Esophagus squamous epithelium (tissue), 5 donors: ENCODE measurements at regions not wholly inside any gene's neighbourhood (a gene's known extent, or its start where the extent isn't known, plus 50 kb on each side); places are given as distances from the start of the nearest gene placed in this dataset.

Source experiments
- DNase-seq: peaks from one replicate; lab custom pipeline; 2025; lab: John Stamatoyannopoulos, UW
- H3K27ac ChIP-seq, 4 donors: fragments of 200-600 bp; sonication (generic); one replicate each; pipeline ENCODE4 v1.5.1; 2016 to 2019; ENCODE audit warnings: mild to moderate bottlenecking in 1 of 4
- H3K27me3 ChIP-seq, 4 donors: fragments of 200-600 bp; sonication (generic); 1 replicate in 3 of 4; 2 replicates in 1 of 4; pipeline versions ENCODE4 v1.5.1 to v1.6.0; 2017 to 2021; ENCODE audit warnings: antibody characterized with exemption in 1 of 4
- H3K36me3 ChIP-seq, 3 donors: fragments of 200-600 bp; sonication (generic); one replicate each; pipeline ENCODE4 v1.5.1; 2016 to 2019
- H3K4me1 ChIP-seq, 3 donors: fragments of 200-600 bp; sonication (generic); one replicate each; pipeline ENCODE4 v1.5.1; 2017 to 2019
- H3K4me3 ChIP-seq, 4 donors: fragments of 200-600 bp; sonication (generic); 1 replicate in 3 of 4; 2 replicates in 1 of 4; pipeline ENCODE4 v1.5.1; 2016 to 2019; ENCODE audit warnings: mild to moderate bottlenecking in 2 of 4, moderate library complexity in 1 of 4
- H3K9me3 ChIP-seq, 3 donors: fragments of 200-600 bp; sonication (generic); one replicate each; pipeline ENCODE4 v1.5.1; 2016 to 2019
- POLR2A ChIP-seq, 4 donors: fragments of 450-650 bp; IDR thresholded peaks; one replicate each; pipeline ENCODE4 v1.6.1; 2017; ENCODE audit warnings: antibody characterized with exemption in 4 of 4, mild to moderate bottlenecking in 4 of 4, moderate library complexity in 3 of 4
- WGBS, 2 donors: methylation state at CpG; one replicate each; pipeline ENCODE4 v1.1.5; 2018; 5-methylcytosine and 5-hydroxymethylcytosine counted together
- intact Hi-C: fragments of 100-400 bp; cut with DNase I; formaldehyde crosslinking; loops from one replicate; pipeline ENCODE4 v1.15.0; 2022
- TF ChIP-seq, protein P1 (sequence below), 6 experiments: fragments of 450-650 bp in 4 of 6; fragments of 200-600 bp in 2 of 6; sonication (generic) in 2 of 6; IDR thresholded peaks; one replicate each; pipeline ENCODE4 v1.5.1; 2016 to 2019; ENCODE audit warnings: antibody characterized with exemption in 6 of 6, mild to moderate bottlenecking in 4 of 6, moderate library complexity in 4 of 6
- donor health status: DM: yes; HTN: yes; CAD: no.

DNA sequence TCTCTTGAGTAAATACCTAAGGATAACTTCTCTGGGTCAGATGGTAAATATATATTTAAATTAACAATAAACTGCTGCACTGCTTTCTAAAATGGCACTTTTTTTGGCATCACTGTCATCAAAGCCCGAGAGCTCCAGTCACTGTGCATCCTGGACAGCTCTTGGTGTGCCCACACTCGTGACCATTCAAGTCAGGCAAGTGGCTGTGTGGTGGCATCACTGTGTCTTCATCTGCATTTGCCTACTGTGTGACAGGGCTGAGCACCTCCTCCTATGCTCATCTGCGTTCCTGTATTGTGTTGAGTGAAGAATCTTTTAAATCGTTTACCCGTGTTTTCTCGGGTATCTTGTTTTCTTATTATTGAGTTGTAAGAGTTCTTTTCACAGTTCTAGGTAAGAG, 568.1 kb upstream of the SALL3 start:
- intact Hi-C loops: no loop called here
- peaks cover 0 to 12% (median 6%) of the 10 kb centered on the region in 3 donors for H3K4me1 ChIP-seq
- 84 to 88% methylated on average over 6 of the region's 6 CpGs for WGBS, 2 donors
- no peak overlapping the region for H3K4me3 ChIP-seq
- H3K9me3 ChIP-seq: no peaks in the 10 kb centered on the region
- no peaks in the 10 kb centered on the region for H3K27me3 ChIP-seq
- no peak for DNase-seq
- no peaks in the 10 kb centered on the region for H3K36me3 ChIP-seq
- no peak for TF ChIP-seq POLR2A (IDR thresholded peaks at IDR 0.05)
- TF ChIP-seq, protein P1, sequence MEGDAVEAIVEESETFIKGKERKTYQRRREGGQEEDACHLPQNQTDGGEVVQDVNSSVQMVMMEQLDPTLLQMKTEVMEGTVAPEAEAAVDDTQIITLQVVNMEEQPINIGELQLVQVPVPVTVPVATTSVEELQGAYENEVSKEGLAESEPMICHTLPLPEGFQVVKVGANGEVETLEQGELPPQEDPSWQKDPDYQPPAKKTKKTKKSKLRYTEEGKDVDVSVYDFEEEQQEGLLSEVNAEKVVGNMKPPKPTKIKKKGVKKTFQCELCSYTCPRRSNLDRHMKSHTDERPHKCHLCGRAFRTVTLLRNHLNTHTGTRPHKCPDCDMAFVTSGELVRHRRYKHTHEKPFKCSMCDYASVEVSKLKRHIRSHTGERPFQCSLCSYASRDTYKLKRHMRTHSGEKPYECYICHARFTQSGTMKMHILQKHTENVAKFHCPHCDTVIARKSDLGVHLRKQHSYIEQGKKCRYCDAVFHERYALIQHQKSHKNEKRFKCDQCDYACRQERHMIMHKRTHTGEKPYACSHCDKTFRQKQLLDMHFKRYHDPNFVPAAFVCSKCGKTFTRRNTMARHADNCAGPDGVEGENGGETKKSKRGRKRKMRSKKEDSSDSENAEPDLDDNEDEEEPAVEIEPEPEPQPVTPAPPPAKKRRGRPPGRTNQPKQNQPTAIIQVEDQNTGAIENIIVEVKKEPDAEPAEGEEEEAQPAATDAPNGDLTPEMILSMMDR (IDR thresholded peaks at IDR 0.05): no peak
- no peak overlapping the region for H3K27ac ChIP-seq

DNA sequence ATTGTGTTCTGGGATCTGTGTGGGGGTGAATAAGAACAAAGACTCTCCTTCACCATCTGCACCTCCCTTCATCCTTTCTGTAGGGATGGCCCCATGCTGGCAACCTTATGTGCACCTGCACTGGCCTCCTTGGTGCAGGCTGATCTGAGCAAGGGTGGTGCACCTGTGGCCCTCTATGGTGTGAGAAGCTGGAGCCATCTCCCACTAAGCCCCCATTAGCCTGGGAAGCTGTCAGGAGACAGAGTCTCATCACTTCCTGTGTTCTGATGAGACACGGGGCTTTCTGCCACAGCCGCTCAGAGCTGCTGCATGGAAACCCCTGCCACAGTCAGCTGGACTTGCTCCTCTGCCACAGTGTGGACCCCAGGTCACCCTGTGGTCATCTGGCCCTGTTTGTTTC, 565.3 kb upstream of the SALL3 start:
- no peaks in the 10 kb centered on the region for H3K36me3 ChIP-seq
- 92% methylated on average over 2 of the region's 2 CpGs; no CpG with 5 or more reads in 1 of the 2 donors for WGBS, 2 donors
- H3K27ac ChIP-seq: no peak overlapping the region
- H3K4me3 ChIP-seq: no peak overlapping the region
- TF ChIP-seq POLR2A (IDR thresholded peaks at IDR 0.05): no peak
- TF ChIP-seq, protein P1 (IDR thresholded peaks at IDR 0.05): no peak
- no peaks in the 10 kb centered on the region for H3K4me1 ChIP-seq
- no peaks in the 10 kb centered on the region for H3K27me3 ChIP-seq
- no peaks in the 10 kb centered on the region for H3K9me3 ChIP-seq
- intact Hi-C loops: no loop called here
- DNase-seq: no peak

GRCh38 chr18:78416853-78417252, 562.8 kb upstream of the SALL3 start:
- TF ChIP-seq POLR2A (IDR thresholded peaks at IDR 0.05): no peak
- TF ChIP-seq, protein P1 (IDR thresholded peaks at IDR 0.05): no peak
- no peak for DNase-seq
- H3K27ac ChIP-seq: no peak overlapping the region
- H3K27me3 ChIP-seq: no peaks in the 10 kb centered on the region
- intact Hi-C loops: no loop called here
- no peaks in the 10 kb centered on the region for H3K36me3 ChIP-seq
- no peak overlapping the region for H3K4me3 ChIP-seq
- whole genome bisulfite sequencing, 2 donors: 88 to 89% methylated on average over 5 of the region's 5 CpGs
- H3K9me3 ChIP-seq: no peaks in the 10 kb centered on the region
- H3K4me1 ChIP-seq: no peaks in the 10 kb centered on the region

DNA sequence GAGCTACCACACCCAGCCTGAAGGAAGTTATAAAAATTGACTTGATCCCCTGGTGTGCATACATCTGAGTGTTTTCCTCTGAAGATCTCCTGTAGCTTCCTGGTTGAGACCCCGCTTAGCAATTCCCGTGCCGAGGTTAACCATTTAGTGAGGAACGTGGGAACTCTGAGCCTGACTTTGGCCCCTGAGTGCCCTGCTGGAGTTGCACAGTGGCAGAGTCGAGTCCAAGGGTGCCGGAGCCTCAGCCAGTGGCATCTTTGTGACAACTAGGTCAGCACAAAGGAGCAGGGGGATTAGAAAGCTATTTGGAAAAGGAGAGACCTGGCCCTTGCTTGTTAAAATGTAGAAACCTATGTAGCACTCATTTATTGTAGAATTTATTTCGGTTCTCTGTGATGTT, 561.2 kb upstream of the SALL3 start:
- WGBS, 2 donors: 48 to 60% methylated on average over 3 of the region's 7 CpGs
- Histone ChIP-seq H3K4me3 (no peak overlapping the region), H3K27ac (no peak overlapping the region), H3K36me3 (no peaks in the 10 kb centered on the region), H3K4me1 (no peaks in the 10 kb centered on the region), H3K9me3 (no peaks in the 10 kb centered on the region), H3K27me3 (no peaks in the 10 kb centered on the region)
- intact Hi-C loops: no loop called here
- TF ChIP-seq, protein P1 (IDR thresholded peaks at IDR 0.05): no peak
- no peak for TF ChIP-seq POLR2A (IDR thresholded peaks at IDR 0.05)
- DNase-seq: no peak

- H3K27ac ChIP-seq: no peak overlapping the region
- 72 to 73% methylated on average over 5 to 7 of the region's 7 CpGs for WGBS, 2 donors
- TF ChIP-seq POLR2A (IDR thresholded peaks at IDR 0.05): no peak
- TF ChIP-seq, protein P1 (IDR thresholded peaks at IDR 0.05): no peak
- no peak overlapping the region for H3K4me3 ChIP-seq
- no peaks in the 10 kb centered on the region for H3K36me3 ChIP-seq
- H3K27me3 ChIP-seq: no peaks in the 10 kb centered on the region
- intact Hi-C loops: no loop called here
- DNase-seq: no peak
- H3K9me3 ChIP-seq: no peaks in the 10 kb centered on the region
- no peaks in the 10 kb centered on the region for H3K4me1 ChIP-seq
Observed at GRCh38 chr18:78419171-78419570, 560.4 kb upstream of the SALL3 start.
